ENCODE measurements at regions not wholly inside any gene's neighbourhood (a gene's known extent, or its start where the extent isn't known, plus 50 kb on each side); places are given as distances from the start of the nearest gene placed in this dataset.

- no peaks in the 10 kb centered on the region for H3K4me1 ChIP-seq
- no peak for DNase-seq
- H3K4me3 ChIP-seq, result no peak overlapping the region
- TF ChIP-seq CTCF (IDR thresholded peaks at IDR 0.05; ENCODE audit: borderline replicate concordance), result no peak
- no peaks in the 10 kb centered on the region for H3K36me3 ChIP-seq
- H3K9me3 ChIP-seq (replicated peaks), result no peaks in the 10 kb centered on the region
- H3K27me3 ChIP-seq (ENCODE audit: low read depth), result no peaks in the 10 kb centered on the region
- H3K27ac ChIP-seq (replicated peaks), result no peak overlapping the region
- intact Hi-C loops (cut with micrococcal nuclease), result no loop called here
Measured at GRCh38 chr12:67141296-67142018, 127.7 kb upstream of the CAND1 start.

GRCh38 chr12:67145692-67146091 is 123.5 kb upstream of the CAND1 start:
- DNase-seq, result no peak
- Histone ChIP-seq H3K27me3 (ENCODE audit: low read depth) (no peaks in the 10 kb centered on the region), H3K9me3 (replicated peaks) (no peaks in the 10 kb centered on the region), H3K36me3 (no peaks in the 10 kb centered on the region), H3K4me3 (no peak overlapping the region), H3K27ac (replicated peaks) (no peak overlapping the region), H3K4me1 (no peaks in the 10 kb centered on the region)
- no peak for TF ChIP-seq CTCF (IDR thresholded peaks at IDR 0.05; ENCODE audit: borderline replicate concordance)
- intact Hi-C loops (cut with micrococcal nuclease), result no loop called here

- no peaks in the 10 kb centered on the region for H3K4me1 ChIP-seq
- H3K27me3 ChIP-seq (ENCODE audit: low read depth), result no peaks in the 10 kb centered on the region
- intact Hi-C loops (cut with micrococcal nuclease), result no loop called here
- no peak for TF ChIP-seq CTCF (IDR thresholded peaks at IDR 0.05; ENCODE audit: borderline replicate concordance)
- no peak for DNase-seq
- no peak overlapping the region for H3K4me3 ChIP-seq
- no peaks in the 10 kb centered on the region for H3K9me3 ChIP-seq (replicated peaks)
- no peak overlapping the region for H3K27ac ChIP-seq (replicated peaks)
- no peaks in the 10 kb centered on the region for H3K36me3 ChIP-seq
Measured at GRCh38 chr12:67147030-67147429, 122.1 kb upstream of the CAND1 start.

GRCh38 chr12:67147447-67147846 is 121.7 kb upstream of the CAND1 start:
- intact Hi-C loops (cut with micrococcal nuclease), result no loop called here
- no peak for DNase-seq
- no peak overlapping the region for H3K4me3 ChIP-seq

GRCh38 chr12:67148265-67148664 is 120.9 kb upstream of the CAND1 start:
- intact Hi-C loops (cut with micrococcal nuclease), result no loop called here
- Histone ChIP-seq H3K36me3 (no peaks in the 10 kb centered on the region), H3K9me3 (replicated peaks) (no peaks in the 10 kb centered on the region), H3K27ac (replicated peaks) (no peak overlapping the region), H3K4me1 (no peaks in the 10 kb centered on the region), H3K27me3 (ENCODE audit: low read depth) (no peaks in the 10 kb centered on the region), H3K4me3 (no peak overlapping the region)
- DNase-seq, result no peak
- no peak for TF ChIP-seq CTCF (IDR thresholded peaks at IDR 0.05; ENCODE audit: borderline replicate concordance)

More at GRCh38 chr12:67147447-67147846, 121.7 kb upstream of the CAND1 start:
- Histone ChIP-seq H3K27me3 (ENCODE audit: low read depth) (no peaks in the 10 kb centered on the region), H3K36me3 (no peaks in the 10 kb centered on the region), H3K4me1 (no peaks in the 10 kb centered on the region), H3K9me3 (replicated peaks) (no peaks in the 10 kb centered on the region), H3K27ac (replicated peaks) (no peak overlapping the region)
- TF ChIP-seq CTCF (IDR thresholded peaks at IDR 0.05; ENCODE audit: borderline replicate concordance), result no peak

Measured in left ventricle myocardium inferior (tissue), 1 donor.